Suprapubic skin (tissue), 4 donors: ENCODE measurements at regions not wholly inside any gene's neighbourhood (a gene's known extent, or its start where the extent isn't known, plus 50 kb on each side); places are given as distances from the start of the nearest gene placed in this dataset.
"Not testable (repeated sequence)": the region's sequence is repeated elsewhere in the genome, so short reads cannot be mapped to it uniquely, and the experiment has no call there.

ENCODE experiments used
- DNase-seq, 2 donors: peaks; one replicate each; pipeline ENCODE4 v3.0.0-alpha.2; 2019; ENCODE audit warnings: low spot score in 2 of 2
- H3K27ac ChIP-seq: fragments of 200-600 bp; sonication (generic); one replicate; pipeline ENCODE4 v1.5.1; 2019
- H3K27me3 ChIP-seq: fragments of 200-600 bp; sonication (generic); one replicate; pipeline ENCODE4 v1.5.1; 2019
- H3K36me3 ChIP-seq: fragments of 200-600 bp; sonication (generic); one replicate; pipeline ENCODE4 v1.5.1; 2019
- H3K4me1 ChIP-seq: fragments of 200-600 bp; sonication (generic); one replicate; pipeline ENCODE4 v1.5.1; 2019
- H3K4me3 ChIP-seq: fragments of 200-600 bp; sonication (generic); one replicate; pipeline ENCODE4 v1.5.1; 2019; ENCODE audit warnings: mild to moderate bottlenecking
- H3K9me3 ChIP-seq: fragments of 200-600 bp; sonication (generic); one replicate; pipeline ENCODE4 v1.5.1; 2019
- CTCF ChIP-seq, 2 donors: fragments of 200-600 bp in 1 of 2; fragments of 450-650 bp in 1 of 2; sonication (generic) in 1 of 2; IDR thresholded peaks; one replicate each; pipeline ENCODE4 v1.5.1; 2016 to 2019; ENCODE audit warnings: antibody characterized with exemption in 2 of 2, mild to moderate bottlenecking in 1 of 2, moderate library complexity in 1 of 2
- EP300 ChIP-seq: sonication (generic); formaldehyde crosslinking; IDR thresholded peaks from one replicate; pipeline ENCODE4 v1.6.1; 2017; ENCODE audit warnings: antibody characterized with exemption
- POLR2A ChIP-seq, 2 donors: fragments of 450-650 bp; IDR thresholded peaks; one replicate each; pipeline ENCODE4 v1.6.1; 2017; ENCODE audit warnings: antibody characterized with exemption in 2 of 2, mild to moderate bottlenecking in 2 of 2, moderate library complexity in 2 of 2
- POLR2AphosphoS5 ChIP-seq, 3 donors: sonication (generic); formaldehyde crosslinking; IDR thresholded peaks; one replicate each; pipeline ENCODE4 v1.6.1; 2017; ENCODE audit warnings: antibody characterized with exemption in 3 of 3
- WGBS: methylation state at CpG from one replicate; pipeline ENCODE4 v1.1.5; 2018; 5-methylcytosine and 5-hydroxymethylcytosine counted together

- no peak for DNase-seq
- Histone ChIP-seq H3K36me3 (no peaks in the 10 kb centered on the region), H3K4me3 (no peak overlapping the region), H3K27ac (no peak overlapping the region), H3K27me3 (no peaks in the 10 kb centered on the region), H3K4me1 (no peaks in the 10 kb centered on the region), H3K9me3 (no peaks in the 10 kb centered on the region)
- TF ChIP-seq POLR2A (IDR thresholded peaks at IDR 0.05) (no peak), EP300 (no peak), CTCF (IDR thresholded peaks at IDR 0.05) (no peak), POLR2AphosphoS5 (IDR thresholded peaks at IDR 0.05) (no peak)
- 93% methylated on average over 4 of the region's 4 CpGs for WGBS
Measured at GRCh38 chr2:143926736-143927135, 593.2 kb downstream of the ZEB2 start.

- H3K27ac ChIP-seq, DNase-seq, H3K9me3 ChIP-seq, H3K4me1 ChIP-seq, H3K27me3 ChIP-seq, H3K36me3 ChIP-seq, H3K4me3 ChIP-seq: not testable (repeated sequence)
- WGBS: 86% methylated on average over 8 of the region's 42 CpGs
Measured at GRCh38 chr2:143922261-143922830, 597.6 kb downstream of the ZEB2 start.

GRCh38 chr2:143918465-143918989 is 601.4 kb downstream of the ZEB2 start:
- Histone ChIP-seq H3K27me3 (no peaks in the 10 kb centered on the region), H3K4me3 (no peak overlapping the region), H3K36me3 (no peaks in the 10 kb centered on the region), H3K4me1 (no peaks in the 10 kb centered on the region), H3K27ac (no peak overlapping the region), H3K9me3 (no peaks in the 10 kb centered on the region)
- 94% methylated on average over 1 of the region's 1 CpG for WGBS
- DNase-seq: no peak
- no peak for TF ChIP-seq CTCF (IDR thresholded peaks at IDR 0.05)
- no peak for TF ChIP-seq POLR2A (IDR thresholded peaks at IDR 0.05)
- no peak for TF ChIP-seq EP300
- no peak for TF ChIP-seq POLR2AphosphoS5 (IDR thresholded peaks at IDR 0.05)

- H3K36me3 ChIP-seq: no peaks in the 10 kb centered on the region
- H3K27me3 ChIP-seq: no peaks in the 10 kb centered on the region
- no peak for DNase-seq
- no peak overlapping the region for H3K27ac ChIP-seq
- TF ChIP-seq EP300: no peak
- TF ChIP-seq CTCF (IDR thresholded peaks at IDR 0.05): no peak
- TF ChIP-seq POLR2A (IDR thresholded peaks at IDR 0.05): no peak
- no peak for TF ChIP-seq POLR2AphosphoS5 (IDR thresholded peaks at IDR 0.05)
- no peaks in the 10 kb centered on the region for H3K4me1 ChIP-seq
- no peak overlapping the region for H3K4me3 ChIP-seq
- H3K9me3 ChIP-seq: no peaks in the 10 kb centered on the region
Measured at GRCh38 chr2:143916781-143917180, 603.1 kb downstream of the ZEB2 start.

GRCh38 chr2:143909577-143910353 is 610.2 kb downstream of the ZEB2 start:
- 46% methylated on average over 13 of the region's 13 CpGs for WGBS
- H3K27ac ChIP-seq: no peak overlapping the region
- no peaks in the 10 kb centered on the region for H3K9me3 ChIP-seq
- H3K4me1 ChIP-seq: no peaks in the 10 kb centered on the region
- no peak overlapping the region for H3K4me3 ChIP-seq
- no peak for DNase-seq
- no peak for TF ChIP-seq CTCF (IDR thresholded peaks at IDR 0.05)
- no peak for TF ChIP-seq EP300
- no peak for TF ChIP-seq POLR2A (IDR thresholded peaks at IDR 0.05)
- no peak for TF ChIP-seq POLR2AphosphoS5 (IDR thresholded peaks at IDR 0.05)
- H3K36me3 ChIP-seq: no peaks in the 10 kb centered on the region
- no peaks in the 10 kb centered on the region for H3K27me3 ChIP-seq
